ENCODE measurements at regions not wholly inside any gene's neighbourhood (a gene's known extent, or its start where the extent isn't known, plus 50 kb on each side); places are given as distances from the start of the nearest gene placed in this dataset.

DNA sequence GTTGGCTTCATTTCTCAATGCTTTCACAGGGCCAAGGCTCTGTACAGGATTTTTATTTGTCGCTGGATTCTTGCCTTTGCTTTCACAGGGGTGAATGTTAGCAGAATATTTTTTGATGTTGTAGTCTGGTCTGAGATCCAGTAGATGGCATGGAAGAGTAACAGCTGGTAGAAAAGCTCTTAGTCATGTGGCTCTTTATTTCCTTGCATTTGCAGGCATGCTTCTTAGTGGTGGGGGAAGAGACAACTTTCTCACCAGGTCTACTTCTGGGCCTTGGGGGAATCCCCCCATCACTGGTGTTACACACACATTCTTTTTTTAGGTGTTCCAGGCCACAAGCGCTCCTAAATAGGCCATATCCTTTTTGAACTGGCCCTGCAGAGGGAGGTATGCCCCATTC lies 58.2 kb upstream of the DKK2 start:
- H3K9me3 ChIP-seq (ENCODE audit: control insufficient read depth, low read length, poor library complexity, severe bottlenecking): no peaks in the 10 kb centered on the region
- H3K4me1 Mint-ChIP-seq: peaks cover 9% of the 10 kb centered on the region
- DNase-seq (no peak), ATAC-seq (peak; percentile 94)
- peaks cover 13% of the 10 kb centered on the region for H3K27me3 Mint-ChIP-seq
- no peak overlapping the region for H3K27ac Mint-ChIP-seq
- H3K4me3 Mint-ChIP-seq: no peak overlapping the region
- peaks cover 2% of the 10 kb centered on the region for H3K36me3 Mint-ChIP-seq (ENCODE audit: low read depth)
